Osteocyte (in vitro differentiated cells): ENCODE measurements at regions not wholly inside any gene's neighbourhood (a gene's known extent, or its start where the extent isn't known, plus 50 kb on each side); places are given as distances from the start of the nearest gene placed in this dataset.

ENCODE experiments used
- DNase-seq: peaks from one replicate; pipeline ENCODE4 v3.0.0; 2021; ENCODE audit warnings: mixed read lengths; ENCODE audit not compliant: unreplicated experiment; ENCODE audit errors: extremely low spot score
- H3K27ac Mint-ChIP-seq: one replicate; pipeline ENCODE4 v1.8.0; 2021; ENCODE audit warnings: mild to moderate bottlenecking, mixed read lengths; ENCODE audit not compliant: unreplicated experiment
- H3K27me3 Mint-ChIP-seq: one replicate; pipeline ENCODE4 v1.8.0; 2021; ENCODE audit warnings: mixed read lengths; ENCODE audit not compliant: unreplicated experiment
- H3K36me3 Mint-ChIP-seq: one replicate; pipeline ENCODE4 v1.8.0; 2021; ENCODE audit warnings: mixed read lengths; ENCODE audit not compliant: unreplicated experiment
- H3K4me1 Mint-ChIP-seq: one replicate; pipeline ENCODE4 v1.8.0; 2021; ENCODE audit warnings: mixed read lengths; ENCODE audit not compliant: unreplicated experiment
- H3K4me3 Mint-ChIP-seq: one replicate; pipeline ENCODE4 v1.8.0; 2021; ENCODE audit warnings: mild to moderate bottlenecking, moderate library complexity, mixed read lengths; ENCODE audit not compliant: unreplicated experiment
- H3K9me3 Mint-ChIP-seq: one replicate; pipeline ENCODE4 v1.8.0; 2021; ENCODE audit warnings: mixed read lengths; ENCODE audit not compliant: unreplicated experiment
- TF ChIP-seq, protein P1 (sequence below): fragments of 200-600 bp; sonication (generic); IDR thresholded peaks from 2 replicates; pipeline ENCODE4 v1.5.0; 2021; ENCODE audit warnings: antibody characterized with exemption, mild to moderate bottlenecking, moderate library complexity

DNA sequence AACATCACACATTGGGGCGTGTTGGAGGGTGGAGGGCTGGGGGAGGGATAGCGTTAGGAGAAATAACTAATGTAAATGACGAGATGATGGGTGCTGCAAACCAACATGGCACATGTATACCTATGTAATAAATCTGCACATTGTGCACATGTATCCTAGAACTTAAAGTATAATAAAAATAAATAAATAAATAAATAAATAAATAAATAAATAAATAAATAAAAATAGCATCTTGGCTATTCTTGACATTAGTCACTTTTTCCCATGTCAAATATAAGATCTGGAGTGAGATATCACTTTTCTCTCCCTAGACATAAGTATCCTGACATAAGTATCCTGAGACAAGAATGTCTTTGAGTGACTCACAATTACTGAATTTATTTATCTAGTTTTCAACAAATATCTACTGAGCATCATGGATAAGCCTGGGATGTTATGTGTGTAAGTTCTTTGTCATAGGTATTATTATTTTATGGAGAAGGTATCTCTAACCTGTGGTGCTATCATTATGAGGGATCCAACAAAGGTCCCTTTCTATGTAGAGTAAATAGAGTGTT, 691.3 kb downstream of the SORCS1 start:
- Mint-ChIP-seq H3K4me1 (peaks cover 2% of the 10 kb centered on the region), H3K4me3 (no peak overlapping the region), H3K9me3 (peaks cover 10% of the 10 kb centered on the region), H3K27me3 (no peaks in the 10 kb centered on the region), H3K36me3 (no peaks in the 10 kb centered on the region), H3K27ac (no peak overlapping the region)
- TF ChIP-seq, protein P1, sequence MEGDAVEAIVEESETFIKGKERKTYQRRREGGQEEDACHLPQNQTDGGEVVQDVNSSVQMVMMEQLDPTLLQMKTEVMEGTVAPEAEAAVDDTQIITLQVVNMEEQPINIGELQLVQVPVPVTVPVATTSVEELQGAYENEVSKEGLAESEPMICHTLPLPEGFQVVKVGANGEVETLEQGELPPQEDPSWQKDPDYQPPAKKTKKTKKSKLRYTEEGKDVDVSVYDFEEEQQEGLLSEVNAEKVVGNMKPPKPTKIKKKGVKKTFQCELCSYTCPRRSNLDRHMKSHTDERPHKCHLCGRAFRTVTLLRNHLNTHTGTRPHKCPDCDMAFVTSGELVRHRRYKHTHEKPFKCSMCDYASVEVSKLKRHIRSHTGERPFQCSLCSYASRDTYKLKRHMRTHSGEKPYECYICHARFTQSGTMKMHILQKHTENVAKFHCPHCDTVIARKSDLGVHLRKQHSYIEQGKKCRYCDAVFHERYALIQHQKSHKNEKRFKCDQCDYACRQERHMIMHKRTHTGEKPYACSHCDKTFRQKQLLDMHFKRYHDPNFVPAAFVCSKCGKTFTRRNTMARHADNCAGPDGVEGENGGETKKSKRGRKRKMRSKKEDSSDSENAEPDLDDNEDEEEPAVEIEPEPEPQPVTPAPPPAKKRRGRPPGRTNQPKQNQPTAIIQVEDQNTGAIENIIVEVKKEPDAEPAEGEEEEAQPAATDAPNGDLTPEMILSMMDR, result no peak
- no peak for DNase-seq

DNA sequence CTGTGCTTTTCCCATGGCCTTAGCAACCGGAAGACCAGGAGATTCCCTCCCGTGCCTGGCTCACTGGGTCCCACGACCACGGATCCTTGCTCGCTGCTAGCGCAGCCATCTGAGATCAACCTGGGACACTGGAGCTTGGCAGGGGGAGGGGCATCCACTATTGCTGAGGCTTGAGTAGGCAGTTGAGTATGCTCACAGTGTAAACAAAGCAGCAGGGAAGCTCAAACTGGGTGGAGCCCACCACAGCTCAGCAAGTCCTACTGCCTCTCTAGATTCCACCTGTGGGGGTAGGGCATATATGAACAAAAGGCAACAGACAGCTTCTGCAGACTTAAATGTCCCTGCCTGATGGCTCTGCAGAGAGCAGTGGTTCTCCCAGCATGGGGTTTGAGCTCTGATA, 697.0 kb downstream of the SORCS1 start:
- H3K27ac Mint-ChIP-seq, result no peak overlapping the region
- no peaks in the 10 kb centered on the region for H3K4me1 Mint-ChIP-seq
- TF ChIP-seq, protein P1, result no peak
- no peak for DNase-seq
- peaks cover 23% of the 10 kb centered on the region for H3K9me3 Mint-ChIP-seq
- no peaks in the 10 kb centered on the region for H3K36me3 Mint-ChIP-seq
- no peak overlapping the region for H3K4me3 Mint-ChIP-seq
- no peaks in the 10 kb centered on the region for H3K27me3 Mint-ChIP-seq

- Mint-ChIP-seq H3K4me3 (no peak overlapping the region), H3K27me3 (no peaks in the 10 kb centered on the region), H3K36me3 (no peaks in the 10 kb centered on the region), H3K9me3 (peaks cover 18% of the 10 kb centered on the region), H3K4me1 (no peaks in the 10 kb centered on the region), H3K27ac (no peak overlapping the region)
- TF ChIP-seq, protein P1, result no peak
- no peak for DNase-seq
Observed at GRCh38 chr10:106457522-106457921, 707.0 kb downstream of the SORCS1 start.

- TF ChIP-seq, protein P1, result no peak
- H3K27ac Mint-ChIP-seq, result no peak overlapping the region
Observed at GRCh38 chr10:106454233-106454632, 710.3 kb downstream of the SORCS1 start.

DNA sequence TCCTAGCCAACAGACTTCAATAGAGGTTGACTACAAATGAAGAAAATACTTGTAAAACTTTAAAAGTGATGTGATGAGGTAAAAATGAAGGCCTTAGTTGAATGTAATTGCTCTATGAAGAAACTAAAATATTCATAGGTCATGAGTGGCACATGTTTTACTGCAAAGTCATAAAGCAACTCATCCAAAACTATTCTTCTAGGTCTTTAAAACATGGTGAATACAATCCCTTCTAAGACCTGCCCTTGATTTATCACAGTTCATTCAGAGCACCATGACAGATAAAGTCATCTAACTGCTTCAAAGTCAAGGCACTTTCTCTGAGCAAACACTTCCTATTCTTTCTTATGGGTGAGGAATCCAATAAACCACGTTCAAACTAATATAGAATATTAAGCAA, 713.5 kb downstream of the SORCS1 start:
- Mint-ChIP-seq H3K27ac (no peak overlapping the region), H3K4me3 (no peak overlapping the region), H3K9me3 (no peaks in the 10 kb centered on the region), H3K4me1 (no peaks in the 10 kb centered on the region), H3K36me3 (no peaks in the 10 kb centered on the region), H3K27me3 (no peaks in the 10 kb centered on the region)
- TF ChIP-seq, protein P1, result no peak
- DNase-seq, result no peak

More at GRCh38 chr10:106454233-106454632, 710.3 kb downstream of the SORCS1 start:
- H3K4me1 Mint-ChIP-seq, result no peaks in the 10 kb centered on the region
- H3K9me3 Mint-ChIP-seq, result peaks cover 7% of the 10 kb centered on the region
- no peak overlapping the region for H3K4me3 Mint-ChIP-seq
- H3K27me3 Mint-ChIP-seq, result no peaks in the 10 kb centered on the region
- no peaks in the 10 kb centered on the region for H3K36me3 Mint-ChIP-seq
- DNase-seq, result no peak
